IPS DF 4.7 (cell line): ENCODE measurements at regions not wholly inside any gene's neighbourhood (a gene's known extent, or its start where the extent isn't known, plus 50 kb on each side); places are given as distances from the start of the nearest gene placed in this dataset.
"Not testable (repeated sequence)": the region's sequence is repeated elsewhere in the genome, so short reads cannot be mapped to it uniquely, and the experiment has no call there.

Experiments used
- DNase-seq: peaks from one replicate; pipeline ENCODE4 v3.0.0-alpha.2; 2013; ENCODE audit warnings: low spot score; ENCODE audit errors: extremely low read depth

DNA sequence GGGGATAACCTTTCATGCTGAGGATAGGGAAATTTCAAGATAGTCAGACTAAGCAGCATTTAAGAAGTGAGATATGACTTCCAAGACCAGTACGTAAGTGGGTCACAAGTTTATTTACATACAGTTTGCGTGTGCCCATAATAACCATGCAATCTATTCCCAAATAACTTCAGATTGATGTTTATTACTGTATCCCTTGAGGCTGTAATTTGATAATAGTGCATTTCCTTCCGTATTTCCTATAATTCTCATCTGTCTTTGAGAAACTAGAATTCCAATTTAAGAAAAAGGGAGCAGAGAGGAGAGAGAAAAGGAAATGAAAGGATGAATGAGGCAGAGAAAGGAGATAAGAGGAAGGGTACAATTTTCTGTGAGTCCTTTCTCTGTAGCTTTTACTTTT, 1073.1 kb downstream of the EPHA3 start:
- no peak for DNase-seq

DNA sequence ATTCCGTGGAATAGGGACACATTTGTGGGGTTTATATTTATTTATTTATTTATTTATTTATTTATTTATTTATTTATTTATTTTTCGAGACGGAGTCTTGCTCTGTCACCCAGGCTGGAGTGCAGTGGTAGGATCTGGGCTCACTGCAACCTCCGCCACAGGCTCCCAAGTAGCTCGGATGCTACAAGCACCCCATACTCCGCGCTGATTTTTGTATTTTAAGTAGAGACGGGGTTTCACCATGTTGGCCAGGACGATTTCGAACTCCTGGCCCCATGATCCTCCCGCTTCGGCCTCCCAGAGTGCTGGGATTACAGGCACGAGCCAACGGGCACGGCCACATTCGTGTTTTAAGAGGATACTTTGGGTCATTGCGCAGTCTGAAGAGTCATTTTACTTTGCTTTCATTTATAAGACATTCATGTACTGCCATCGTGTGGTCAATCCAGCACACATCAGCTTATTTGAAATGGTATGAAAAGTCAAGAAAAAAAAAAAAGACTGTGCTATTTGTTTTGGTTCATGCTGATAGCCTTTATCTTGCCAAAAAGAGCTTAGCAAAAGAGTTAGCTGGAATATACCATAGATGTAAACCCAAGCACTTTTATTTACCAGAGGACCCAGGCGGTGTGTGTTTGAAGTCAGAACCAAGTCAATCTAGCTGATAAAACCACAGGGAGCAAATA, 1075.0 kb downstream of the EPHA3 start:
- peak; percentile 25 for DNase-seq

DNA sequence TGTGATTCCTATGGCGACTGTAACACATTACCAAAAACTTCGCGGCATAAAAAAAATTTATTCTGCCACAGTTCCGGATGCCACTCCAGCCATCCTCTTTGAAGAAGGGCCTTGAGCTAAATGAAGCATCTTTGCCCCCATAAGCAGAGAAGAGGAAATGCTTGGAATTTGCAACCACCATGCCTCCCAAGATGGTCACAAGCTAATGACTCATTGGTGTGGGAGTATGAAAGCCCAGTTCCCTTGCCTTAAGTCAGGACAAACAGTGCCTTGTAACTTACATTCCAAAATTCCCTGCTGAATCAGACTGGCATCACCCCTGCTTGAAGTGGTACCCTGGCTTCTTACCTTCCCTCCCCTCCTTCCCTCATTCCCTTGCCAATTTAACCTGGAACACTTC, 1077.4 kb downstream of the EPHA3 start:
- no peak for DNase-seq

DNA sequence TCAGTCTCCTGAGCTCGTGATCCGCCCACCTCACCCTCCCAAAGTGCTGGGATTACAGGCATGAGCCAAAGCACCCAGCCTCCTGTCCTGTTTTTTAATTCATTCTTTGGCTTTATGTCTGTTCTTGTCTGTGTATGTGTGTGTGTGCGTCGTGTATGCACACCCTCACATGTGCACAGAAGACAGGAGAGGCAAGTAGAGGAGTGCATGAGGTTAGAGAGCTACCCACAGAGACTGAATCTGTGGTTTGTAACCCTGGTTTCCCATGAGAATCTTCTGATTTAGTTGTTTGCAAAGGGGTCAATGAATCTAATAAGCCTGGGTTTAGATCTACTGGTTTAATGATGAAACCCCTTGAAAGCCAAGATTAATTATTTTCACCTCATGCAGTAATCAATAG, 1090.0 kb downstream of the EPHA3 start:
- not testable (repeated sequence) for DNase-seq

DNA sequence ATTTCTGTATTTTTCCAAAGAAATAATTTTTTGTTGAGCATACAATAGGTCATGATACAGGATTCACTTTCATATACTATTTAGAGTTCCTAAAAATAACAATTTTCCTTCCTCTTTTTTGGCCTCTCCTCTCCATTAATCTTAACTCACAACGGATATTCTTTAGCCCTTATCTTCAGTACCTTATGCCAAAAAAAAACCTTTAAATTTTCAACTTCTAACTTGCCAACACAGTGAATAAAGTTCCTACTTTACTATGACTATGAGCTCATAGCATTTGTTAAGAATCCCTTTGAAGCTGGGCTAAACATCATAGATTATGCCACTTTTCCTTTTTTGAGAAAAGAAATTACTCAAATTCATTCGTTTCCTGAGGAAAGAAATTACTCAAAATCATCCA, 1095.5 kb downstream of the EPHA3 start:
- DNase-seq: not testable (repeated sequence)

DNA sequence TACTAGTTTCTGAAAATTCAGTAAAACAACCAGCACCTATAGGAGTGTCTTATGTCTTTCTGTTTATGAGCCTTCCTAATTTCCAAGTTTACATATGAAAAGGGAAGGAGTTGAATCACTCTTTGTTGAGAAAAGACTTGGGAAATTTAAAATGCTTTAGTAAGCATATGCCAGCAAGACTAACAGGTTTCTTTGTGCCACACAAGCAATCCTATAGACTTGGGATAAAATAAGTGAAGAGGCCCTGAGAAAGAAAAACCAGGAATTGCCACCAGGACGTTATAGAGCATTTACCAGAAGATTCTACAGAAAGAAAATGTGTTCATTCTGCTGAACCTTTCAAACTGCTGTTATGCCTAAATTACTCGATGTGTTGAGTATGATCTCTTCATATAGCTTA, 1099.1 kb downstream of the EPHA3 start:
- not testable (repeated sequence) for DNase-seq

DNA sequence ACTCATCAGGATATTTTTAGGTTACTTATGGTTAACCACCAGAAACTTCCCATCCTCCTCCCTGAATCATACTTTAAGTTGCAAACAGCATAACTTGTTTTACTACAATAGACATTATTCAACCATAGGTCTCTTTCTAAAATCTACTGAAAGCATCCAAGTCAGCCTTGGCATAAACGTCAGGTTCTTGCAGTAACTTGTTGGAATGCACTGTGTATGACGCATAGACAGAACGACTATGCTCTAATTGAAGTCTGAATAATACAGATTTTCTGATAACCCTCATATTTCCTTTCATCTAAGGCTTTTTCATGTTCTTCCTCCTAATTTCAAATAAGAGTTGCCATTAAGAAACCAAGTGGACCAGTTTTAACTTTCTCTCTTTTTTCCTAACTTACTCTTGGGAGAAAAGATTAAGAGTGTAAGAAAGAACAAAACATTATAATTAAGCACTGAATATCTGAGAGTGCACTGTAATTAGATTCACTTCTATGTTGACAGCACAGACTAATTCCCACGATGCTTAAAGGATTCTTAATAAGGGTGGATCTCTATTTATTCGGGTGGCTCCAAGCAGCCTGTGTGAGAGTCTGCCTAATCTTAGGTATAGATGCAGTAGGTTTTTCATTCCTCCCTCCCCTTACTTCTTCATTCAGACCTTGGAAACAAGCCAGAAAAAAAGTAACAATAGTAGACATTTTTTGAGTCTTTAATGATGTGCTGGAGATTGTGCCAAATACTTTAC, 1100.1 kb downstream of the EPHA3 start:
- DNase-seq: not testable (repeated sequence)

DNA sequence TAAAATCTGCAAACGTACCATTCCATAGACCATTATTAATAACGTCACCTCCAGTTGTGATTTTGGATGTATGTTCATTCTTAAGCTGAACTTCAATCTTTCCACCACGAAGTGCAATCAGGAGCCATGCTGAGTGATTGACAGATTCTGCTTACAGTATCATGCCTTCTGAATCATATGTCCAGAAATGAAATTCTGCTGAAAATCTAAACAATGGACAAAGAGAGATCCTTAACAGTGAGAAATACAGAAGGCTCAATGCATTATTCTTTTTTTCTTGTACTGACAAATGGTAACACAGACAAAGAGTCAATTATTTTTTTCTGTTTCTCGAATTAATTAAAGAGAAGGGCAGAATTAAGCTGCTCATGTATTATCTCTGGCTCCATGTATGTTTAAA, 1114.5 kb downstream of the EPHA3 start:
- no peak for DNase-seq

DNA sequence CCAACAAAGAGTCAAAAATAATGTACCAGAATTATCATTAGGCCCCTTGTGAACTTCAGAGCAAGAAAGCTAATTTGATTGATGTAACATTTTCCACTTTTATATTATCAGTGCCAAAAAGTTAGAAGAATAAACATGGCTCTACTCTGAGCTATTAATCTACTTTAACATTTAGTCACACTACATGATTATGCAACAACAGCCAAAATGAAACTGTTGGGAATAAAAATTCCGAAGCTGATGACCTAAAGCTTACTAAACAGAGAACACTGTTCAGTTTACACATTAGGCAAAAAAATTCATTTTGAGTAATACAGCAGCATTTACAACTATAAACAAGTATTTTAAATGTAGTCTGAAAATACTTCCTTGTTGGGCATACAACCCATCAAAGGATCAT, 1134.1 kb downstream of the EPHA3 start:
- DNase-seq: no peak

DNA sequence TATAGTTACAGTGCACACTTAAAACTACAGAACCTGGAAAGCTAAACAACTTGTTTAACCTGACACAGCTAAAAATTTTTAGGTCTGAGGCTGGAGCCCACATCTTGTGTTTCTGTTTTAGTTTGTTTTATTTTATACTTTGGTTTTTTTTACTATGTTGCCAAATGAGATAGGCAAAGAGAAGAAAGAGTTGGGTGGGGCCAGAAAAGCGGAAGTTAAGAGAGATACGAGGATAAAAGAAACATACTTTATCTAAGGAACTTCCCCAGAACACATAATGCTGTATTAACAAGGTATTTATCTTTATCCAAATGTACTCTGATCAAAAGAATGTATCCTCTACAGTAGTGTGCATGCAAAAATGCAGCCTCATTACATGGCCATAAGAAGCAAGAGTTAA, 1145.7 kb downstream of the EPHA3 start:
- no peak for DNase-seq

DNA sequence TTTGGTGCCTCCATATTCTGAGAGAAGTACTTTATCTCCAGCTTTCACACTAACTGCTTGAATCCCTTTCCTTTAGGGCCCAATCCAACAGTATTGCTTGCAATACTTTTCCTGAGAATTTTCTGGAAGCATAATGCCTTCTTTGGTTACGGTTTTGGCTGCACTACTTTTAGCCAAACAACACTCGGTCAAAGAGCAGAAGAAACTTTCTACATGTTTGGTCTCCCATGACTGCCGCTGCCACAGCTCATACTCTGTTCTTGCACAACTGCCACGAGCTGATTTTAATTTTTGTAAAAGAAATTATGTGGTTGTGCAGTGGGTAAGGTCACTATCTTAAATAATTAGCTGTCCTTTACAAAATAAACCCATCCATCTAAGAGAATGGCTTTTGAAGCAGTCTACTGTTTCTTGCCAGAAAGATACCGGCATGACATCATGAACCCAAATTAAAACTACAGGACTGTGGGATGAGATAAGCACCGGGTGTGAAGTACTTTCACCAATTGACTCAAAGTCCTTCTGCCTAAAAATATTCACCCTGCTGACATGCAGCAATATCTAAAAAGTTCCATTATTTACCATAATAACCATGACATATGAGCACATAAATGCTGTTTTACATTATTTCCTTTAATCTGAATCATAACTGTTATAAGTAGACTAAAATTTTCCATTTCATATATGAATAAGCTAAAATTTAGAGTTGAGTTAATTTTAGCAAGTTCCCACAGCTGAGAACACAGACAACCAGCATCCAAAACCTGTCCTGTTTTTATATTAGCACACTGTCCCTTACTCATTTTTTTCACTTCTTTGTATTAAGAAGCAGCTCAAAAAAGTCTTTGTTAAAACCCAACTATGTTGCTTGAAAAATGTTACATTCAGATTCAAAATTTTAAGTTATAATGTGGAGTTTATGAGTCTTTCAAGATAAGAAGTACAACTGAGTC, 1154.3 kb downstream of the EPHA3 start:
- DNase-seq: no peak
